KMS-11 (cell line): ENCODE measurements at regions not wholly inside any gene's neighbourhood (a gene's known extent, or its start where the extent isn't known, plus 50 kb on each side); places are given as distances from the start of the nearest gene placed in this dataset.

ENCODE experiments used
- H2AFZ ChIP-seq: fragments of 200-600 bp; sonication (generic); 2 replicates; pipeline ENCODE4 v1.6.1; 2016; ENCODE audit warnings: antibody characterized with exemption, mixed run types, low read depth
- H3K27ac ChIP-seq: fragments of 200-600 bp; sonication (generic); 2 replicates; pipeline ENCODE4 v1.6.1; 2016; ENCODE audit warnings: mild to moderate bottlenecking, mixed run types
- H3K27me3 ChIP-seq: fragments of 200-600 bp; sonication (generic); 2 replicates; pipeline ENCODE4 v1.6.1; 2017; ENCODE audit warnings: mild to moderate bottlenecking, low read depth, mixed run types, moderate library complexity; ENCODE audit not compliant: insufficient read depth
- H3K36me3 ChIP-seq: fragments of 200-600 bp; sonication (generic); 2 replicates; pipeline ENCODE4 v1.6.1; 2017; ENCODE audit warnings: mild to moderate bottlenecking, mixed run types; ENCODE audit not compliant: insufficient read depth
- H3K4me1 ChIP-seq: fragments of 200-600 bp; sonication (generic); 2 replicates; pipeline ENCODE4 v1.6.1; 2016; ENCODE audit warnings: mild to moderate bottlenecking, low read depth, mixed run types; ENCODE audit not compliant: poor library complexity, severe bottlenecking
- H3K4me2 ChIP-seq: fragments of 200-600 bp; sonication (generic); 2 replicates; pipeline ENCODE4 v1.7.0; 2016; ENCODE audit warnings: mild to moderate bottlenecking, mixed run types
- H3K4me3 ChIP-seq: fragments of 200-600 bp; sonication (generic); IDR thresholded peaks from 2 replicates; pipeline ENCODE4 v1.6.1; 2017; ENCODE audit warnings: low read depth, low read length, mixed read lengths; ENCODE audit not compliant: insufficient read depth
- H3K79me2 ChIP-seq: fragments of 200-600 bp; sonication (generic); 2 replicates; pipeline ENCODE4 v1.6.1; 2016; ENCODE audit warnings: low read depth, mixed run types; ENCODE audit not compliant: insufficient read depth
- H3K9ac ChIP-seq: fragments of 200-600 bp; sonication (generic); 2 replicates; pipeline ENCODE4 v1.6.1; 2016; ENCODE audit warnings: mild to moderate bottlenecking, mixed run types
- H4K20me1 ChIP-seq: fragments of 200-600 bp; sonication (generic); 2 replicates; pipeline ENCODE4 v1.6.1; 2016; ENCODE audit warnings: mild to moderate bottlenecking, mixed run types; ENCODE audit not compliant: insufficient read depth
- TF ChIP-seq, protein P1 (sequence below): fragments of 200-600 bp; sonication (generic); conservative IDR thresholded peaks from 2 replicates; pipeline ENCODE4 v1.6.1; 2017; ENCODE audit warnings: low read depth, mild to moderate bottlenecking, antibody characterized with exemption, low read length, moderate library complexity, mixed read lengths

DNA sequence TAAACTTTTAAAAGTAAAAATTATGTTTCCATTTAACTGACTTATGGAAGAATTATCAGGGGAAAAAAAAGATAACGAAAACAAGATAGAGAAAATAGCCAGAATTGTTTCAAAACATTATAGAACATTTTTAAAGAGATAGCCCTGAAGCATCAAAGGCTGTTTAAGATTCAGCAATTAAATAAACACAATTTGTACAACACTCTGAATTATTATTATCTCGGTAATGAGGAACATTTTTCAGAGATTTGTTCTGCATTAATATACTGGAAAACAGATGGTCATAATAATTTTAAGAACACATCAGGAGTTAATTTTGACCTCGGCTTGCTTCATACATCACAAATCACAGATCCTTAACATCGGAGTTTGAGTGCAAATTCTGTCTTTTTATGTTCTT, 643.8 kb downstream of the SORCS1 start:
- H3K9ac ChIP-seq, result no peak overlapping the region
- H3K36me3 ChIP-seq, result no peaks in the 10 kb centered on the region
- TF ChIP-seq, protein P1, sequence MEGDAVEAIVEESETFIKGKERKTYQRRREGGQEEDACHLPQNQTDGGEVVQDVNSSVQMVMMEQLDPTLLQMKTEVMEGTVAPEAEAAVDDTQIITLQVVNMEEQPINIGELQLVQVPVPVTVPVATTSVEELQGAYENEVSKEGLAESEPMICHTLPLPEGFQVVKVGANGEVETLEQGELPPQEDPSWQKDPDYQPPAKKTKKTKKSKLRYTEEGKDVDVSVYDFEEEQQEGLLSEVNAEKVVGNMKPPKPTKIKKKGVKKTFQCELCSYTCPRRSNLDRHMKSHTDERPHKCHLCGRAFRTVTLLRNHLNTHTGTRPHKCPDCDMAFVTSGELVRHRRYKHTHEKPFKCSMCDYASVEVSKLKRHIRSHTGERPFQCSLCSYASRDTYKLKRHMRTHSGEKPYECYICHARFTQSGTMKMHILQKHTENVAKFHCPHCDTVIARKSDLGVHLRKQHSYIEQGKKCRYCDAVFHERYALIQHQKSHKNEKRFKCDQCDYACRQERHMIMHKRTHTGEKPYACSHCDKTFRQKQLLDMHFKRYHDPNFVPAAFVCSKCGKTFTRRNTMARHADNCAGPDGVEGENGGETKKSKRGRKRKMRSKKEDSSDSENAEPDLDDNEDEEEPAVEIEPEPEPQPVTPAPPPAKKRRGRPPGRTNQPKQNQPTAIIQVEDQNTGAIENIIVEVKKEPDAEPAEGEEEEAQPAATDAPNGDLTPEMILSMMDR, result no peak
- H3K4me1 ChIP-seq, result no peaks in the 10 kb centered on the region
- H4K20me1 ChIP-seq, result no peaks in the 10 kb centered on the region
- no peak overlapping the region for H3K4me3 ChIP-seq
- no peak overlapping the region for H3K27ac ChIP-seq
- H3K4me2 ChIP-seq, result no peak overlapping the region
- H3K79me2 ChIP-seq, result no peaks in the 10 kb centered on the region
- no peaks in the 10 kb centered on the region for H3K27me3 ChIP-seq
- no peak overlapping the region for H2AFZ ChIP-seq

DNA sequence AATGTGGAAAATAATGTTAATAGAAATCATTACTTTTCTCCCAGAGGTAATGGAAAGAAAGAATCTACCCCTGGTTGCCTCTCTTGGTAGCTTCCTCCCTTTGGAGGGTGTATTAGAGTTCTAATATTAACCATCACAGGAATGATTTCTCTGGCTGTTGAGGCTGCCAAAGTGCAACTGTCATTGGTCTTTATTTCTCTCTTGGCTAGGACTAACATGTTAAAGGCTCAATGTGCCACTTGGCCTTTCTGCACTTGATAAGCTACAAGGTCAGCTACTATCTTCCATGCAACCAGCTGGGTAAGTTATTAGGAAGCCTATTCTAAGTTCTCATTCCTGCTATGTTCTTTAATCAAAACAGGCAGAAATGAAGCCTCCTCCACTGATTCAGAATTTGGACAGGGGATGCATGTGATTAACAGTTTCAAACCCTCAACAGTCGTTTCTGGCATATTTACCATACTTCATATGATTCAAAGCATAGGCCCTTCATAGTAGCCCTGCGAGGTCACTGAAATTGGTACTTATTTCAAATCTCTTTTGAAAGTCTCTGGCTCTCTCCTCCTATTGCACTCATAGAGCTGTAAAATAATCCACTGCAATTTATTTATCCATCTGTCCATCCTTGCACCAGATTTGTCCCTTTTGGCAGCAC, 645.0 kb downstream of the SORCS1 start:
- no peaks in the 10 kb centered on the region for H4K20me1 ChIP-seq
- H3K36me3 ChIP-seq, result no peaks in the 10 kb centered on the region
- no peak overlapping the region for H3K9ac ChIP-seq
- H2AFZ ChIP-seq, result no peak overlapping the region
- TF ChIP-seq, protein P1, result no peak
- H3K4me1 ChIP-seq, result no peaks in the 10 kb centered on the region
- no peak overlapping the region for H3K4me2 ChIP-seq
- no peaks in the 10 kb centered on the region for H3K27me3 ChIP-seq
- H3K79me2 ChIP-seq, result no peaks in the 10 kb centered on the region
- H3K4me3 ChIP-seq, result no peak overlapping the region
- no peak overlapping the region for H3K27ac ChIP-seq

DNA sequence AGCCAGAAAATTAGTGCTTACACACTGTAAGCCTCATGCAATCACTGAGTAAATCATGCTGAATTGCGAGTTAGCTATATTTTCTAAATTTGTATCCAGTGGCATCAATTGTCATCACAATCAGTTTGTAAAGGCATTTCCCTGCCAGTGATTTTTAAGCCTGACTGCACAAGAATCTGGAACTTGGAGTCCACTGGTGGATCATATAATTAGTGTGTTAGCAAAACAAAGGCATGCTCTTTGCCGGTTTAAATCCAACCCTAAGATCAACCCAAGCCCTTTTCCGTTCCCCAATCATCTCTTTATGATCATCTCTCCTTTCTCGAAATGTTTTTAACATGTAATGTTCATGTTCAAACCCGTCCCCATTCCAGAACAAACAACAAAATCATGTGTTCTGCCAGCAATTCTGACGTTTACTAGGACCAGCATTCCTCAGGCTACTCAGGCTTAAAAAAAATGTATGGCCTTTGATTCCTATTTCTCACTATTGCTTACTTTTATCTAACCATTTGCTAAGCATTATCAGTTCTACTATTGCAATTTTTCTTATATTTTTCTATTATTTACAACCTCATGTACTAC, 649.2 kb downstream of the SORCS1 start:
- Histone ChIP-seq H3K4me2 (no peak overlapping the region), H3K27ac (no peak overlapping the region), H3K79me2 (no peaks in the 10 kb centered on the region), H3K36me3 (no peaks in the 10 kb centered on the region), H4K20me1 (no peaks in the 10 kb centered on the region), H3K9ac (no peak overlapping the region), H3K4me3 (no peak overlapping the region), H3K27me3 (no peaks in the 10 kb centered on the region), H3K4me1 (no peaks in the 10 kb centered on the region), H2AFZ (no peak overlapping the region)
- TF ChIP-seq, protein P1, result no peak

DNA sequence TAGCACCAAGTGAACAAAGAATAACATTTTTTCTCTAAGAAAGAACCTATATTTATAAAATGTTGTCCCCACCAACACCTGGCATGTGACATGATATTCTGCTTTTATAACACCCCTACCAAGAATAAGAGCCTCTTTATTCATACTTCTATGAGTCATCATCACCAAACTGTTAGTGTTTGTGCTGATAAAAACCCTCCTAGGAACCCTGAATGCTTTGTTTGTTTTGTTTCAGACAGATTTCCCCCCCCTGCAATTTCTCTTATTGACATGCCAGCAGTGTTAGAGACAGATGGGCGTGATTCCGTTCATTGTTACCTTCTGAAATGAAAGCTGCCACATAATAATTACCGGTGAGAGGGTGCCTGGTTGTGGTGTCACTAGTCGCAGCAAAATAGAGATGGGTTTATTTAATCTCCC, 651.1 kb downstream of the SORCS1 start:
- Histone ChIP-seq H3K4me1 (no peaks in the 10 kb centered on the region), H3K27ac (no peak overlapping the region), H3K9ac (no peak overlapping the region), H3K27me3 (no peaks in the 10 kb centered on the region), H3K79me2 (no peaks in the 10 kb centered on the region), H2AFZ (no peak overlapping the region), H3K36me3 (no peaks in the 10 kb centered on the region), H4K20me1 (no peaks in the 10 kb centered on the region), H3K4me2 (no peak overlapping the region), H3K4me3 (no peak overlapping the region)
- TF ChIP-seq, protein P1, result no peak
